ENCODE measurements at regions not wholly inside any gene's neighbourhood (a gene's known extent, or its start where the extent isn't known, plus 50 kb on each side); places are given as distances from the start of the nearest gene placed in this dataset.

DNA sequence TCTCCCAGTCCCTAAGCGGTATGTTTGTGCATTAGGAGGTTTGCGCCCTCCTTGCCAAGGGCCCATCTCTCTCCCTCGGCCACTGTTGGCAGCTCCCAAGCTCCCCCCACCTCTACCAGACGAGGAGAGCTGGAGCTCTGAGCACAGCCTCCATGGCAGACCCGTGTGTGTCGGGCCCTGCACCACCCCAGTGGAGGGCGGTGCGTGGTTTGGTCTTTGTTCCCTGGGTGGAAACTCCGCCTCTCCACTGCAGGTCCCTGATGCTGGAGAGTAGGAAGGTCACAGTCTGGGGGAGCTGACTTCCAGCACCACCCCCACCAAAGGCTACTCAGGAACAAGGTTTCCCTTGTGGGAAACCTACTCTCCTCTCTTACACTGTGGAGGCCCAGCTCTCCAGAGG, 162.6 kb upstream of the FHL2 start:
- ChIA-PET CTCF (interaction anchor here (1.3 kb wide), 1 partner anchor 16 kb away, joined by 3 read pairs; no protein-coding TSS in a partner anchor), POLR2A (no interaction called here)
- peaks cover 29% of the 10 kb centered on the region for H3K27me3 Mint-ChIP-seq

DNA sequence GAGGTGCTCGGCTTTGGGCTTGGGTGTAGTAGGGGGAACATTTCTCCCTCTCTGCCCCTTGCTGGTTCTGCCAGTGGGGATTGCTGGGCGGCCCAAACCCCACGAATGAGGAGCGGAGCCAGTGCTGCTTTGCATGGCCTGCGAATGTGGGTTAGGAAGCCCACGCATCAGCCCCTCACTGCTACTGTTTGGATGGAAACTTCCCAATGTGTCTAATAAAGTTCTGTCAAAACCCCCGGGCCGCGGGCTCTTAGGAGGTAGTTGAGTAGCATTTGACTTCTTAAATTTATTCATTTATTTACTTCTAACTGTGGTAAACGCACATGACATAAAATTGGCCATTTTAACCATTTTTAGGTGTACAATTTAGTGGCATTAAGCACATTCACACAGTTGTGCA, 161.3 kb upstream of the FHL2 start:
- ChIA-PET POLR2A (no interaction called here), CTCF (interaction anchor here (1.3 kb wide), 1 partner anchor 14 kb away, joined by 3 read pairs; no protein-coding TSS in a partner anchor)
- no peak overlapping the region for H3K4me2 ChIP-seq (replicated peaks; ENCODE audit: low read depth, low read length, poor library complexity, severe bottlenecking)
- H4K20me1 ChIP-seq (ENCODE audit: control insufficient read depth, insufficient read depth, low read length, poor library complexity, severe bottlenecking): no peaks in the 10 kb centered on the region
- intact Hi-C loops (cut with micrococcal nuclease): no loop called here
- no peaks in the 10 kb centered on the region for H3K36me3 ChIP-seq (replicated peaks in 1 of 2; ENCODE audit: control extremely low read depth in 1 of 2, control insufficient read depth in 1 of 2, extremely low read depth in 1 of 2, insufficient read depth in 2 of 2, low read length in 1 of 2)
- no peaks in the 10 kb centered on the region for H3K79me2 ChIP-seq (ENCODE audit: control insufficient read depth, insufficient read depth, low read length)
- DNase-seq (no peak), ATAC-seq (ENCODE audit: low read depth) (no peak)
- no peaks in the 10 kb centered on the region for H3K4me1 Mint-ChIP-seq
- H3K4me3 ChIP-seq (ENCODE audit: control extremely low read depth in 1 of 5, extremely low read depth in 1 of 5, insufficient read depth in 1 of 5, low read depth in 2 of 5, low read length in 4 of 5): no peak overlapping the region
- H3K4me1 ChIP-seq (ENCODE audit: control insufficient read depth in 2 of 2, insufficient read depth in 2 of 2, low read length in 2 of 2): no peaks in the 10 kb centered on the region
- 88% methylated on average over 6 of the region's 10 CpGs for WGBS (ENCODE audit: insufficient coverage)
- H3K9ac ChIP-seq (ENCODE audit: low read length): no peak overlapping the region
- no peak overlapping the region for H3K27ac ChIP-seq (ENCODE audit: low read length in 2 of 2)
- H3K27me3 Mint-ChIP-seq: peaks cover 31% of the 10 kb centered on the region
- H3K27me3 ChIP-seq (replicated peaks in 1 of 4; ENCODE audit: control extremely low read depth in 1 of 4, control insufficient read depth in 3 of 4, insufficient read depth in 4 of 4, low read length in 3 of 4): peaks cover 0 to 30% (median 3%) of the 10 kb centered on the region in 4 experiments
- TF ChIP-seq, protein P1, sequence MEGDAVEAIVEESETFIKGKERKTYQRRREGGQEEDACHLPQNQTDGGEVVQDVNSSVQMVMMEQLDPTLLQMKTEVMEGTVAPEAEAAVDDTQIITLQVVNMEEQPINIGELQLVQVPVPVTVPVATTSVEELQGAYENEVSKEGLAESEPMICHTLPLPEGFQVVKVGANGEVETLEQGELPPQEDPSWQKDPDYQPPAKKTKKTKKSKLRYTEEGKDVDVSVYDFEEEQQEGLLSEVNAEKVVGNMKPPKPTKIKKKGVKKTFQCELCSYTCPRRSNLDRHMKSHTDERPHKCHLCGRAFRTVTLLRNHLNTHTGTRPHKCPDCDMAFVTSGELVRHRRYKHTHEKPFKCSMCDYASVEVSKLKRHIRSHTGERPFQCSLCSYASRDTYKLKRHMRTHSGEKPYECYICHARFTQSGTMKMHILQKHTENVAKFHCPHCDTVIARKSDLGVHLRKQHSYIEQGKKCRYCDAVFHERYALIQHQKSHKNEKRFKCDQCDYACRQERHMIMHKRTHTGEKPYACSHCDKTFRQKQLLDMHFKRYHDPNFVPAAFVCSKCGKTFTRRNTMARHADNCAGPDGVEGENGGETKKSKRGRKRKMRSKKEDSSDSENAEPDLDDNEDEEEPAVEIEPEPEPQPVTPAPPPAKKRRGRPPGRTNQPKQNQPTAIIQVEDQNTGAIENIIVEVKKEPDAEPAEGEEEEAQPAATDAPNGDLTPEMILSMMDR (IDR thresholded peaks at IDR 0.05): no peak
- TF ChIP-seq EZH2 (IDR thresholded peaks at IDR 0.05; ENCODE audit: borderline replicate concordance, insufficient read depth, low read depth, low read length, poor library complexity, severe bottlenecking): no peak
- no peaks in the 10 kb centered on the region for H3K9me3 Mint-ChIP-seq (ENCODE audit: insufficient read depth)
- peaks cover 0 to 5% (median 0%) of the 10 kb centered on the region in 3 donors for H3K9me3 ChIP-seq (ENCODE audit: control extremely low read depth in 1 of 3, control insufficient read depth in 2 of 3, insufficient read depth in 1 of 3, low read length in 2 of 3)
- H3K27ac Mint-ChIP-seq: no peak overlapping the region
- H3K4me3 Mint-ChIP-seq: no peak overlapping the region
- no peak overlapping the region for H2AFZ ChIP-seq (ENCODE audit: insufficient read depth, low read depth, low read length, poor library complexity, severe bottlenecking)

More for the DNA sequence above, 162.6 kb upstream of the FHL2 start:
- Histone ChIP-seq H3K4me2 (replicated peaks; ENCODE audit: low read depth, low read length, poor library complexity, severe bottlenecking) (no peak overlapping the region), H3K4me3 (ENCODE audit: control extremely low read depth in 1 of 5, extremely low read depth in 1 of 5, insufficient read depth in 1 of 5, low read depth in 2 of 5, low read length in 4 of 5) (no peak overlapping the region), H3K79me2 (ENCODE audit: control insufficient read depth, insufficient read depth, low read length) (no peaks in the 10 kb centered on the region), H3K9me3 (ENCODE audit: control extremely low read depth in 1 of 3, control insufficient read depth in 2 of 3, insufficient read depth in 1 of 3, low read length in 2 of 3) (peaks cover 0 to 5% (median 0%) of the 10 kb centered on the region in 3 donors), H2AFZ (ENCODE audit: insufficient read depth, low read depth, low read length, poor library complexity, severe bottlenecking) (no peak overlapping the region), H3K27ac (ENCODE audit: low read length in 2 of 2) (no peak overlapping the region), H3K4me1 (ENCODE audit: control insufficient read depth in 2 of 2, insufficient read depth in 2 of 2, low read length in 2 of 2) (no peaks in the 10 kb centered on the region), H3K27me3 (replicated peaks in 1 of 4; ENCODE audit: control extremely low read depth in 1 of 4, control insufficient read depth in 3 of 4, insufficient read depth in 4 of 4, low read length in 3 of 4) (peaks cover 0 to 29% (median 1%) of the 10 kb centered on the region in 4 experiments), H4K20me1 (ENCODE audit: control insufficient read depth, insufficient read depth, low read length, poor library complexity, severe bottlenecking) (no peaks in the 10 kb centered on the region), H3K9ac (ENCODE audit: low read length) (no peak overlapping the region), H3K36me3 (replicated peaks in 1 of 2; ENCODE audit: control extremely low read depth in 1 of 2, control insufficient read depth in 1 of 2, extremely low read depth in 1 of 2, insufficient read depth in 2 of 2, low read length in 1 of 2) (no peaks in the 10 kb centered on the region)
- TF ChIP-seq EZH2 (IDR thresholded peaks at IDR 0.05; ENCODE audit: borderline replicate concordance, insufficient read depth, low read depth, low read length, poor library complexity, severe bottlenecking): no peak
- H3K4me1 Mint-ChIP-seq: no peaks in the 10 kb centered on the region
- H3K27ac Mint-ChIP-seq: no peak overlapping the region
- no peak overlapping the region for H3K4me3 Mint-ChIP-seq
- 92% methylated on average over 7 of the region's 9 CpGs for WGBS (ENCODE audit: insufficient coverage)
- ATAC-seq (ENCODE audit: low read depth): no peak
- no peak for DNase-seq
- intact Hi-C loops (cut with micrococcal nuclease): no loop called here
- H3K9me3 Mint-ChIP-seq (ENCODE audit: insufficient read depth): no peaks in the 10 kb centered on the region
